ENCODE measurements at regions not wholly inside any gene's neighbourhood (a gene's known extent, or its start where the extent isn't known, plus 50 kb on each side); places are given as distances from the start of the nearest gene placed in this dataset.

GRCh38 chr12:90268574-90268973 lies 559.9 kb upstream of the ATP2B1 start:
- TF ChIP-seq EZH2 (IDR thresholded peaks at IDR 0.05; ENCODE audit: borderline replicate concordance, low read depth, low read length, severe bottlenecking) (no peak), CTCF (IDR thresholded peaks at IDR 0.05; ENCODE audit: extremely low read depth in 1 of 2, insufficient read depth in 1 of 2, low read depth in 1 of 2, low read length in 2 of 2) (no peak), POLR2A (IDR thresholded peaks at IDR 0.05; ENCODE audit: low read depth, low read length) (no peak), POLR2AphosphoS5 (IDR thresholded peaks at IDR 0.05; ENCODE audit: insufficient read depth, low read depth, low read length) (no peak), FOS (IDR thresholded peaks at IDR 0.05; ENCODE audit: borderline replicate concordance, insufficient read depth, low read length) (no peak)
- TF ChIP-seq, protein P1, sequence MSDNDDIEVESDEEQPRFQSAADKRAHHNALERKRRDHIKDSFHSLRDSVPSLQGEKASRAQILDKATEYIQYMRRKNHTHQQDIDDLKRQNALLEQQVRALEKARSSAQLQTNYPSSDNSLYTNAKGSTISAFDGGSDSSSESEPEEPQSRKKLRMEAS (IDR thresholded peaks at IDR 0.05; ENCODE audit: insufficient read depth, insufficient read length) = no peak
